Ishikawa (cell line): ENCODE measurements at regions not wholly inside any gene's neighbourhood (a gene's known extent, or its start where the extent isn't known, plus 50 kb on each side); places are given as distances from the start of the nearest gene placed in this dataset.

Experiments
- CEBPB ChIP-seq: IDR thresholded peaks from 2 replicates; pipeline ENCODE4 v1.6.1; 2012
- CREB1 ChIP-seq: IDR thresholded peaks from 2 replicates; pipeline ENCODE4 v1.6.1; 2012; ENCODE audit warnings: low read depth
- EGR1 ChIP-seq: IDR thresholded peaks from 2 replicates; pipeline ENCODE4 v1.6.1; 2012
- EP300 ChIP-seq: IDR thresholded peaks from 2 replicates; pipeline ENCODE4 v1.6.1; 2012; ENCODE audit warnings: borderline replicate concordance
- FOXM1 ChIP-seq: IDR thresholded peaks from 2 replicates; pipeline ENCODE4 v1.6.1; 2012; ENCODE audit warnings: low read depth, borderline replicate concordance
- NFIC ChIP-seq: IDR thresholded peaks from 2 replicates; pipeline ENCODE4 v1.6.1; 2012
- RAD21 ChIP-seq: IDR thresholded peaks from 2 replicates; pipeline ENCODE4 v1.6.1; 2012; ENCODE audit warnings: low read depth
- REST ChIP-seq: IDR thresholded peaks from 2 replicates; pipeline ENCODE4 v1.6.1; 2012; ENCODE audit warnings: low read depth, mild to moderate bottlenecking
- TAF1 ChIP-seq: IDR thresholded peaks from 2 replicates; pipeline ENCODE4 v1.6.1; 2012; ENCODE audit warnings: low read depth, mild to moderate bottlenecking
- TCF12 ChIP-seq: IDR thresholded peaks from 2 replicates; pipeline ENCODE4 v1.6.1; 2012; ENCODE audit warnings: low read depth
- TEAD4 ChIP-seq: IDR thresholded peaks from 2 replicates; pipeline ENCODE4 v1.6.1; 2012
- YY1 ChIP-seq: IDR thresholded peaks from 2 replicates; pipeline ENCODE4 v1.6.1; 2012; ENCODE audit warnings: low read depth
- ZBTB7A ChIP-seq: IDR thresholded peaks from 2 replicates; pipeline ENCODE4 v1.6.1; 2012; ENCODE audit warnings: low read depth
- TF ChIP-seq, protein P1 (sequence below): IDR thresholded peaks from 2 replicates; pipeline ENCODE4 v1.6.1; 2012
- TF ChIP-seq, protein P2 (sequence below): IDR thresholded peaks from 2 replicates; pipeline ENCODE4 v1.6.1; 2012

GRCh38 chr5:166324372-166324771 is 1967.1 kb upstream of the WWC1 start:
- TF ChIP-seq, protein P1, sequence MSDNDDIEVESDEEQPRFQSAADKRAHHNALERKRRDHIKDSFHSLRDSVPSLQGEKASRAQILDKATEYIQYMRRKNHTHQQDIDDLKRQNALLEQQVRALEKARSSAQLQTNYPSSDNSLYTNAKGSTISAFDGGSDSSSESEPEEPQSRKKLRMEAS = no peak
- TF ChIP-seq YY1 (no peak), REST (no peak), CREB1 (no peak), FOXM1 (no peak), ZBTB7A (no peak), TEAD4 (no peak), EGR1 (no peak), TCF12 (no peak), CEBPB (no peak), NFIC (no peak)

- TF ChIP-seq ZBTB7A (no peak), TCF12 (no peak), CREB1 (no peak), FOXM1 (no peak), EGR1 (no peak), TEAD4 (no peak), REST (no peak), CEBPB (no peak), YY1 (no peak), NFIC (no peak), EP300 (no peak), RAD21 (no peak), TAF1 (no peak)
- TF ChIP-seq, protein P1 = no peak
- TF ChIP-seq, protein P2, sequence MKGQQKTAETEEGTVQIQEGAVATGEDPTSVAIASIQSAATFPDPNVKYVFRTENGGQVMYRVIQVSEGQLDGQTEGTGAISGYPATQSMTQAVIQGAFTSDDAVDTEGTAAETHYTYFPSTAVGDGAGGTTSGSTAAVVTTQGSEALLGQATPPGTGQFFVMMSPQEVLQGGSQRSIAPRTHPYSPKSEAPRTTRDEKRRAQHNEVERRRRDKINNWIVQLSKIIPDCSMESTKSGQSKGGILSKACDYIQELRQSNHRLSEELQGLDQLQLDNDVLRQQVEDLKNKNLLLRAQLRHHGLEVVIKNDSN = no peak
Observed at GRCh38 chr5:166329149-166329800, 1962.2 kb upstream of the WWC1 start.

DNA sequence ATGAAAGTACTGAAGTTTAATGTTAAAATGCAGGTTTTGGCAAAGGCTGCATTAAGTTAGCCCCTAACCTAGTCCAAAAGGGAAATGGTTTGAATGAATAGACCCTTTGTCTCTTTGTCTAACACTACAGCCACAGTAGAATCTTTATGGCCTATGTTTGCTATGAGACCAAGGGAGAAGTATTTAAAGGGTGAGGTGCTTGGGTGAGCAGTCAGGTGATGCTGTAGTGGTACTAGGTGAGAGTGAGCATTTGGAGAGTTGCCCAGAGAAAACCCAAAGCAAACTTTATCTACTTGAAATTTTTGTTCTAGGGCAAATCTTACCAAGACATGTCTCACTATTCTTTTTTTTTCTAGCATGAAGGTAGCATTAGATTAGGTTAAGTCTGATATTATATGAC is 1961.4 kb upstream of the WWC1 start:
- TF ChIP-seq FOXM1 (no peak), TAF1 (no peak), CEBPB (no peak), ZBTB7A (no peak), RAD21 (no peak), TCF12 (no peak), TEAD4 (no peak), EGR1 (no peak), YY1 (no peak), CREB1 (no peak), EP300 (no peak), NFIC (no peak), REST (no peak)
- TF ChIP-seq, protein P1 = no peak
- TF ChIP-seq, protein P2 = no peak

DNA sequence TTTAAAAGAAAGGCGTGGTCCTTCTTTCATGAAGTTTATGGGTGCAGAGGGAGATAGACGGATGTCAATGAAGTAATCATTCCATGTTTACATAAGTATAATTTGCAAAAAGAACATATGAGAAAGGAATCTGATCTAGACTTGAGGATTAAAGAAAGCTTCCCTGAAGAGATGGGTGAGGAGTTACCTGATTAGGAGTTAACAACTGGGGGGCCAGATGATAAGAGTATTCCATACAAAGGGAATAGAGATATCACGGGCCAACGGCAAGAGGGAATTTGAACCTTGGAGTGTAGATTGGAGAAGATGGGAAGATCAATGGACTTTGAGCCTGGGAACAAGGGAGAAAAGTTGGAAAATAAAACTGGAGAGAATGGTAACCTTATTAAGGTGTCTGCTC is 1959.9 kb upstream of the WWC1 start:
- no peak for TF ChIP-seq EGR1
- TF ChIP-seq REST = no peak
- TF ChIP-seq, protein P2 = no peak
- no peak for TF ChIP-seq TAF1
